Thyroid gland (tissue), 4 donors: ENCODE measurements at regions not wholly inside any gene's neighbourhood (a gene's known extent, or its start where the extent isn't known, plus 50 kb on each side); places are given as distances from the start of the nearest gene placed in this dataset.

Source experiments
- DNase-seq, 2 donors: peaks; one replicate each; pipeline ENCODE4 v3.0.0-alpha.2; 2019
- H3K27ac ChIP-seq, 3 donors: fragments of 200-600 bp; sonication (generic); 1 replicate in 2 of 3; 2 replicates in 1 of 3; pipeline ENCODE4 v1.5.1; 2016 to 2019; ENCODE audit warnings: mild to moderate bottlenecking in 1 of 3, moderate library complexity in 1 of 3
- H3K27me3 ChIP-seq: fragments of 200-600 bp; sonication (generic); one replicate; pipeline ENCODE4 v1.5.1; 2019
- H3K36me3 ChIP-seq, 2 donors: fragments of 200-600 bp; sonication (generic); one replicate each; pipeline ENCODE4 v1.5.1; 2016 to 2019
- H3K4me1 ChIP-seq, 2 donors: fragments of 200-600 bp; sonication (generic); one replicate each; pipeline ENCODE4 v1.5.1; 2017 to 2019
- H3K4me3 ChIP-seq, 3 donors: fragments of 200-600 bp; sonication (generic); replicated peaks in 1 of 3; 1 replicate in 2 of 3; 2 replicates in 1 of 3; pipeline ENCODE4 v1.5.1; 2016; ENCODE audit warnings: mild to moderate bottlenecking in 1 of 3
- H3K9me3 ChIP-seq: fragments of 200-600 bp; sonication (generic); one replicate; pipeline ENCODE4 v1.5.1; 2017
- CTCF ChIP-seq, 6 experiments: fragments of 200-600 bp in 3 of 6; fragments of 450-650 bp in 3 of 6; sonication (generic) in 3 of 6; IDR thresholded peaks; one replicate each; pipeline ENCODE4 v1.5.1; 2016 to 2019; ENCODE audit warnings: antibody characterized with exemption in 6 of 6, mild to moderate bottlenecking in 2 of 6, inconsistent platforms in 1 of 6, moderate library complexity in 1 of 6
- POLR2A ChIP-seq, 2 donors: fragments of 450-650 bp; IDR thresholded peaks; one replicate each; pipeline ENCODE4 v1.6.1; 2017; ENCODE audit warnings: antibody characterized with exemption in 2 of 2, mild to moderate bottlenecking in 2 of 2, moderate library complexity in 1 of 2
- WGBS, 2 donors: methylation state at CpG; one replicate each; pipeline ENCODE4 v1.1.5; 2017; 5-methylcytosine and 5-hydroxymethylcytosine counted together
- intact Hi-C: fragments of 100-400 bp; cut with DNase I; formaldehyde crosslinking; loops from one replicate; pipeline ENCODE4 v1.15.1; 2023

DNA sequence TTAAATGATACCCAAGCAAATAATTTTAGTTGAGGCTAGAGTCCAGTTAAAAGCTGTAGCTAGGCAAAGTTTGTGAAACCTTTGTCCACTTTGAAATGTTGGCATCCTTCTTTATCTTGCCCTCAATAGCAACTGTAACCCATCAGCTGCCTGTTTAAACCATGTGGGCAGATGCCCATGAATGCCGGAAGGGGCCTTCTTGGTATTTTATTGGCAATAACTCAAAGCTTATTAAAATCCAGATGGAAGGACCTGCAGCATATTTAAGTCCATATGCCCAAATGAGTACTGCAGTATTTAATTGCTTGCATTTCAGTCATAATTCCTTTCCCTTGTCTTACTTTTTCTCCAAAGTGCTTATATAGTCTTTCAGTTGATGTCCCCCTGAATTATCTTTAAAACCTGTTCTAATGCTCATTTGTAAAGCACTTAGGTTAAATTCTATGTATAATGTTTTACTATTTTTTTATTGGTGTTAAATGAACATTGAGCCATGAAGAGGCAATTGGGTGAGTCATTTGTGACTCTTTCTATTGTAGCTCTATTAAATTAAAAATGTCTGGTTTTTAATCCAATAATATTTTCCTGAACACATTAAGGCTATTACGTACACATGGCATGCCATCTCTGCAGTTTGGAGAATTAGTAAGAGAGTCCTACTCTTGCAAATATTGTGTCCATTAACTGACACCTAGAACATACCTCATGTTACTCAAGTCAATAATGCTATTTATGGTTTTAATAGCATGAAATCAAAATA, 225.3 kb downstream of the KCNJ2 start:
- DNase-seq: no peak
- no peaks in the 10 kb centered on the region for H3K27me3 ChIP-seq
- no peaks in the 10 kb centered on the region for H3K36me3 ChIP-seq
- no peak overlapping the region for H3K27ac ChIP-seq
- H3K4me1 ChIP-seq: no peaks in the 10 kb centered on the region
- no peaks in the 10 kb centered on the region for H3K9me3 ChIP-seq
- 94 to 97% methylated on average over 2 of the region's 2 CpGs for WGBS, 2 donors
- no peak overlapping the region for H3K4me3 ChIP-seq
- TF ChIP-seq CTCF (IDR thresholded peaks at IDR 0.05): no peak
- TF ChIP-seq POLR2A (IDR thresholded peaks at IDR 0.05): no peak
- intact Hi-C loops: no loop called here

- Histone ChIP-seq H3K27ac (no peak overlapping the region), H3K27me3 (no peaks in the 10 kb centered on the region), H3K4me1 (no peaks in the 10 kb centered on the region), H3K4me3 (no peak overlapping the region), H3K36me3 (no peaks in the 10 kb centered on the region), H3K9me3 (no peaks in the 10 kb centered on the region)
- 85 to 89% methylated on average over 1 of the region's 1 CpG for WGBS, 2 donors
- TF ChIP-seq CTCF (IDR thresholded peaks at IDR 0.05): no peak
- no peak for TF ChIP-seq POLR2A (IDR thresholded peaks at IDR 0.05)
- DNase-seq: no peak
- intact Hi-C loops: no loop called here
Measured at GRCh38 chr17:70405492-70406220, 236.3 kb downstream of the KCNJ2 start.

DNA sequence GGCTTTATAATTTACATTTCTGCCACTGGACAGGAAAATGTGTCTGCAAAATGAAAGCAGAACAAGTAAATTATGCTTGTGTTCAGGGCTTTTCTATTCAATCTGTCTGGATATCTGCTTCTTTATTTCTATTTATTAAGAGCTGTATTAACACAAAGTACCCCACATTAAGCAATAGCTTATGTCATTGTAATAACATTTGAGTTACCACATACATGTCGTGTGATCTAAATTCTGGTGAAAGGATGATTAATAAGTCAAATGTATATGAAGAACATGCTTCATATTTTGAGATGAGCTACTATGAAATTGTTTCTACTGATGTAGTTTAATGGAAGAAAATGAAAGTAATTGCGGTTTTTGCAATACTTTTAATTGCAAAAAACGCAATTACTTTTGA, 238.2 kb downstream of the KCNJ2 start:
- Histone ChIP-seq H3K9me3 (no peaks in the 10 kb centered on the region), H3K4me1 (no peaks in the 10 kb centered on the region), H3K27me3 (no peaks in the 10 kb centered on the region), H3K36me3 (no peaks in the 10 kb centered on the region), H3K4me3 (no peak overlapping the region), H3K27ac (no peak overlapping the region)
- intact Hi-C loops: no loop called here
- no peak for TF ChIP-seq POLR2A (IDR thresholded peaks at IDR 0.05)
- no peak for DNase-seq
- 75 to 93% methylated on average over 3 of the region's 3 CpGs for WGBS, 2 donors

DNA sequence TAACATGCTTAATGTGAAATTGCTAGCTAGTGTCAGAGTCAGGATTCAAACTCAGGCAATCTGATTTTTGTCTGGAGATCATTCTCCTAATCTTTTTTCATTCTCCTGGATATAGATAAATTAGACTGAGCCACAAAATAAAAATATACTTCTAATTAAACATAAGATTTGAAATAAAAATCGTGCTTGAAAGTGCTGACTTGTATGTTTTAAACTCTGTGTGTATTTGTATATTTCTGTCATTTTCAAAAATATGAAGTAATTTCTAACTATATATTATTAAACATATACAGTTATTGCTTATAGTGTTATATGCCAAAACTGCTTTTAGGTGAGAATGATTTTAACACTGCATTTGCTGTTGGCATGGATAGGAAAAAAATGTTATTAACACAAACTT, 239.4 kb downstream of the KCNJ2 start:
- Histone ChIP-seq H3K36me3 (no peaks in the 10 kb centered on the region), H3K9me3 (no peaks in the 10 kb centered on the region), H3K4me1 (no peaks in the 10 kb centered on the region), H3K27me3 (no peaks in the 10 kb centered on the region), H3K4me3 (no peak overlapping the region), H3K27ac (no peak overlapping the region)
- intact Hi-C loops: no loop called here
- WGBS, 2 donors: 84 to 88% methylated on average over 1 of the region's 1 CpG
- TF ChIP-seq POLR2A (IDR thresholded peaks at IDR 0.05) (no peak), CTCF (IDR thresholded peaks at IDR 0.05) (no peak)
- no peak for DNase-seq

DNA sequence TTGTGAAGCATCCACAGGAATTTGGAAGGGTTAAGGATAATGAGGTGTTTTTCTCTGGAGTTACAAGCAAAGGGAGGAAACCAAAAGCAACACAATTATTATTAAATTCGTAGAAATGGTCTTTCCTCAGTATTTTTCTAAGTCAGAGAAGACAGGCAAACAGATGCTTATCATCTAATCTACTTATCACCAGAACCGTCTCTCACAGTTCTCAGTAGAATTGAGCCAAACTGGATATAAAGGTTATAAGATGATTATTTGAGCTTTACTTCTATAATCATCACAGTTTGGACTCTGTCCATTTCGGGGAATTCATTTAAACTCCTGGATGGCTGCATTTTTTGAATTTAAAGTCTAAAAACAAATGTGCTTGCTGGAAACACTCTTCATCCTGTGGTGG, 245.0 kb downstream of the KCNJ2 start:
- no peak for TF ChIP-seq CTCF (IDR thresholded peaks at IDR 0.05)
- TF ChIP-seq POLR2A (IDR thresholded peaks at IDR 0.05): no peak
- Histone ChIP-seq H3K4me3 (no peak overlapping the region), H3K4me1 (no peaks in the 10 kb centered on the region), H3K27me3 (no peaks in the 10 kb centered on the region), H3K9me3 (no peaks in the 10 kb centered on the region), H3K27ac (no peak overlapping the region), H3K36me3 (no peaks in the 10 kb centered on the region)
- WGBS, 2 donors: 66 to 69% methylated on average over 3 of the region's 3 CpGs
- intact Hi-C loops: no loop called here
- DNase-seq: no peak
